NCI-H2107 treated with DMSO at 0.1 percent for 48 hours (cell line): ENCODE measurements at regions not wholly inside any gene's neighbourhood (a gene's known extent, or its start where the extent isn't known, plus 50 kb on each side); places are given as distances from the start of the nearest gene placed in this dataset.
A peak's percentile ranks its signal among the peaks of the same experiment; 100 is the strongest.
"Not testable (repeated sequence)": the region's sequence is repeated elsewhere in the genome, so short reads cannot be mapped to it uniquely, and the experiment has no call there.

Source experiments
- DNase-seq: peaks from one replicate; lab custom pipeline; 2025; ENCODE audit not compliant: unreplicated experiment; lab: John Stamatoyannopoulos, UW

DNA sequence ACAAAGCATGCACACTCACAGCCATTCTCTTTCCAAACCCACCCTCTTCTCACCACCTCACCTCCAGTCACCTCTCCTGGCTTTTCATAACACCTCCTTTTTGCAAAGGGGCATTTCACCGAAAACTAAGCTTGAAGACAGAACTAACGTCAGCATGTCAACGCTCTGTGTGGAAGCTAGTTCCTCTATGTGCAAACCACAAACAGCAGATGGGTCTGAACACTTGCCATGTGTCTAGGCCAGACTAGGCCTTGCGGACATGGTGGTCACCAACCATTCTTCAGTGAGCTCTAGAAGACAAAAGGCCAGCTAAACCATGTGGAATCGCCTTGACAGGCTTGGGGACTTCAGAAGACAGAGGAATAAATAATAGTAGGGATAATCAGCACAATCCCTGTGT is 148.5 kb downstream of the TXNL1 start:
- no peak for DNase-seq

DNA sequence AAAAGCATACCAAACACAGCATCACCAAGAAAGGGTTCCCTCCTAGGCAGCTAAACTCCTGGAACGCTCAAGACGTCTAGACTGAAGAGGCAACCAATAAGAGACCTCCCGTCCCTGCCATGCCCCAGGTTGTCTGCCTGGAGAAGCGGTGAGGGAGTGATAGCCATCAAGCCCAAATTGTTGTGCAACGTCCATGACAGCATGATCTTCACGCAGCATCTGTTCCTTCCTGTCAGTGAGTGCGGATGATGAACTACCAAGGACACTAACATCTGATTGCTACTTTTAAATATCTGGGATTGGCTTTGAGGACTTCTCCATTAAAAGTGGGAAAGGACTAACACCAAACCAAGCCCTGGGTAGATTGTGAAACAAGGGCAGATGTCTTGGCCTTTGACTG is 149.7 kb downstream of the TXNL1 start:
- no peak for DNase-seq

DNA sequence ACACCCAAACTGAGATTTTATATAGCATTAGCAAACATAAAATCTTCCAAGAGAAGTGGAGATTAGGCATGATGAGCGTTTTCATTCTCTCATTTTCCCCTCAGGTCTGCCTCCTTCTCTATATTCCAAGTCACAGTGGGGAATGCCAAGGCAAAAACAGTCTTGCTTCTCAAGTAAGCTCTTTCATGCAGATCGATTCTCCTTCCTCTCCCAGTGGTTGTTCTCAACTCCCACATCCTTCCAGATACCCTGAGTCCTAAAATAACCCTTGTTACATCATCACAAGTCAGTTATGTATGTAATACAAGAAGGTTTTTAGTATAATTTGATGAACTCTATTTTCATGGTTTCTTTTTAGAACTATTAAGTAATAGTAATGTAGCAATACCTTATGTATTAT is 150.6 kb downstream of the TXNL1 start:
- DNase-seq = no peak

DNA sequence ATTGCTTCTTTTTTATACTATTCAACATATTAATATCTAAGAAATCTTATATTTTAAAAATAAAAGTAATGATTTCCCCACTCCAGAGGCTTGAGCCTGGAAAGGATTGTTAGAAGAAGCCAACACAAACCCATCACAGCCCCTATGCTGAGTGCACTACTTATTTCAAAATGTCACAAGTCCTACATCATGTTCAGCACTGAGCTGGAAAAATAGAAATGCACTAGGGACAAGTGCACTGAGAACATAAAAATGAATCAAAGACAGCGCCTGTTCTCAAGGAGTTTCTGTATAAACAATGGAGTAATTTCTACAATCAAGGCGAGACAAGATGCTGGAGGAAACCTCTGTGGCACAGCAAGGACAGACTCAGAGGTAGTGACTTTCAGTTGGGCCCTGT is 155.0 kb downstream of the TXNL1 start:
- DNase-seq = no peak

DNA sequence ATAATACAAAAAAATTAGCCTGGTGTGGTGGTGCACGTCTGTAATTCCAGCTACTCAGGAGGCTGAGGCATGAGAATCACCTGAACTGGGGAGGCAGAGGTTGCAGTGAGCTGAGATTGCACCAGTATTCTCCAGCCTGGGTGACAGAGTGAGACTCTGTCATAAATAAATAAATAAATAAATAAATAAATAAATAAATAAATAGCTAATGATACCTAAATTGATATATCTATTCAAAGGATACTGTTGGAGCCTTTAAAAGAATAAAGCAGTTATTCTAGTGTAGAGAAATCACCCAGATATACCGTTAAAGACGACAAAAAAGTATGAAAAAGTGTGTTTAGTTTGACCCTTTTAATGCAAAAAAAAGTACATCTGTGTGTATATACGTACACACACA is 155.6 kb downstream of the TXNL1 start:
- DNase-seq = not testable (repeated sequence)

DNA sequence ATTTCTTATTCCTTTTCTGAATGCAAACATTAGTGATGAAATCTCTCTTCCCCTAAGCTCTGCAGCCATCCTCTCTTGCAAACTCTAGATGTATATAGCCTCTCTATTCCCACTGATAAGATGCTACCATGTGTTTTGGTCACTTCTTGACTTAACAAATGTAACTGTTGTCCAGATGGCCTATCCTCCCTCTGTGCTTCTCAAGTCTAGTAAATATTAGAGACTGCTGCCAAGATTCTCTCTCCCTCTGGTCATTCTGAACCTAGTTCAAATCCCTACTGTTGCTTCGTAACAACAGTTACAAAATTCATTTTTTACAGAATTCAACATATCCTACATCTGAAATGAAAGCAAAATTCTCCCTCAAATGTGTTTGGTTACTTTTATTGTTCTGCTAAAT is 156.6 kb downstream of the TXNL1 start:
- no peak for DNase-seq

DNA sequence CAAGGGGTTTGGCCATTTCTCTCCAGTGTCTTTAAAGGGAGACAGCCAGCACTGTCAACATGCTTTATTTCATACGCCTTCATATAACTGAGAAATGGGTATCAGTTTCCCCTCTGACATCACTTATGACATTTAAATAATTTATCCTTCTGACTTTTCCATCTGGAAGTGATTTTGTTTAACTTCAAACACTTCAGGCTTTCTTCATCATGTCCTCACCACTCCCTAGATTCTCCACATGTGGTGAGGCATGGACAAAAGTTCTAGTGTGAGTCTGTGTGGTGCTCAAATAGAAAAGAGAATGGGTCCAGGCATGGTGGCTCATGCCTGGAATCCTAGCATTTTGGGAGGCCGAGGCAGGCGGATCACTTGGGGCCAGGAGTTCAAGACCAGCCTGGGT is 158.6 kb downstream of the TXNL1 start:
- DNase-seq = no peak

DNA sequence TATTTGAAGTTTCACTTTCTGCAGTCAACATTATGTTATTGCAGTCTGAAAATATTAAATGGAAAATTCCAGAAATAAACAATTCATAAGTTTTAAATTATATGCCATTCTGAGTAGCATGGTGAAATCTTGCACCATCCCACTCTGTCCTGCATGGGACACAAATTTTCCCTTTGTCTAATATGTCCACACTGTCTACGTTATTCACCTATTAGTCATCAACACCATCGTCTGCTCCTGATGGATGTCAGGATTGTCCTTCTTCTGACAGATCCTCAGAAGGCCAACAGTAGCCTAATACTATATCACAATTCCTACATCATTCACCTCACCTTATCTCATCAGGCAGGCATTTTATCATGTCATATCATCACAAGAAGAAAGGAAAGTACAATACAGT is 163.1 kb downstream of the TXNL1 start:
- DNase-seq = no peak

DNA sequence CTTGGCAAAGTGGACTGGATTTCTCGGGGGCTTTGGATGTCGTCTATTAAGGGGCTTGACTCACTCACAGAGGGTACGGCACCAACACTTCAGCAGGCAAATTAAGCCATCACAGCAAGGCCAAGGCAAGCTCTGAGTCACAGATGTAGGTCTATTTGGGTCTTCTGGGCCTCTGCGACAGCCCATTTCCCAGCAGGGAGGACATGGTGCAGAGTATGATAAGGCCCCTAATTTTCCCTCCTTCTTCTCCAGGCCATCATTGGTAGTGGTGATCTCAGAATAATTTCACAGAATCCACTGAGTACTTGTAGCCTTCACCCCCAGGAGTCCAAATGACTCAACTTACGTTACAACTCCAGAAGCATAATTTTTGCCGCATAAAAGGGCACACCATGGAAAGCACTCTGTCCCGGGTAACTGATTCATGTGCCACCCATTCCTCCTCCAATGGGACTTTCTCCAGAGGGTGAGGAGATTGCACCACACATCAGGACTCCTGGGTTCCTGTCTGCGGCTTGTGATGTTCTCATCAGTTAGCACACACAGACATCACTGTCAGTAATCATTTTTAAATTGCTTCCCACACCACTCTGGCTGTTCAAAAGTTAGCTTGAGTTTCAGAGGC is 164.9 kb downstream of the TXNL1 start:
- DNase-seq = no peak

DNA sequence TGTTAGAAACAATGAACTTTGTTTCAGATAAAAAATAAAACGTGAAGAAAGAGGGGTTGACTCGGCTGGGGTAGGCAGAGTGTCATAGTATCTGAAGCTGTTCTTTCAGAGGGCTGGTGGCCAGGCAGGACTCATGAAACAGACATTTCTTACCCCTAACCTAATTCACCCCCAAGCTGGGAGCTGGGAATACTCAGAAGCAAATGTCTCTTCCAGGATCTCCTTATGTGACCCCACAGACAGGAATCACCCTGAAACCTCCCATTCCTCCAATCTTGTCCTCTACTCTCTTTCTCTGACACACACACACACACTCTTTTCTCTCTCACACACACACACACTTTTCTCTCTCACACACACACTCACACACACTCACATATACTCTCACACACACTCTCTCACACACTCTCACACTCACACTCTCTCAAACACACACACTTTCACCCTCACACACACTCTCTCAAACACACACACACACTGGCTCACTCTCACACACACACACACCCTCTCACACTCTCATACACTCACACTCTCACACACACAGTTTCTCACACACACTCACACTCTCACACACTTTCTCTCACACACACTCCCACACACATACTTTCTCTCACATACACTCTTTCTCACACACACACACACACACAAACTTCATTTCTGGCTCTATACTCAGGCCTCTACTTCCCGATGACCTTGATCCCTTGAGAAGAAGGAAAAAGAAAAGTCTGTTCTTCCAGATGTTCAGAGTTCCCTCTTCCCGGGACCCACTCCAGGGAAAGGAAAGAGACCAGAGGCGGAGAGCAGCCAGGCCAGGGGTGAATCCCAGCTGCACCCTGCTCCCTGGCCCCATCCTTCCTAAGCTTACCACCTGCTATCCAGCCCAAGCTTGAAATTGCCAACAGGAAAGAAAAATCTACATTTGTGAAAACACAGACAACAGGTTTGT is 167.7 kb downstream of the TXNL1 start:
- no peak for DNase-seq

DNA sequence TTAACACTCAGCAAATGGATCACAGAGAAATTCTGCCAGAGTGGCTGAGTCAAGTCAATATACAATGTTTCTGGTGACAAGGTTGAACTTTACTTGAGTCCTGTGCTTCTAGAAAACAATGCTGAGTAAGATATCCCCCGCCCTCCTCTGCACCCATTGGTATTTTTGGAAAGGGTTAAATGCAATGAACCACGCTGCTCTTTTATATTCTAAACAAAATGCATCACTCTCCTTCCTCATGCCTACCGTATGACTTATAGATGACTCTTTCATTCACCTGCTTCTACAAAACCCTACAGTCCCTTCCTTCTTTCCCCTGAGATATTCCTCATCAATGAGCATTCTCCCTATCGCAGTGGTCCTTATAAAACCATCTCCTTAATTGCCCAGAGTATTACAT is 168.8 kb downstream of the TXNL1 start:
- DNase-seq = no peak

DNA sequence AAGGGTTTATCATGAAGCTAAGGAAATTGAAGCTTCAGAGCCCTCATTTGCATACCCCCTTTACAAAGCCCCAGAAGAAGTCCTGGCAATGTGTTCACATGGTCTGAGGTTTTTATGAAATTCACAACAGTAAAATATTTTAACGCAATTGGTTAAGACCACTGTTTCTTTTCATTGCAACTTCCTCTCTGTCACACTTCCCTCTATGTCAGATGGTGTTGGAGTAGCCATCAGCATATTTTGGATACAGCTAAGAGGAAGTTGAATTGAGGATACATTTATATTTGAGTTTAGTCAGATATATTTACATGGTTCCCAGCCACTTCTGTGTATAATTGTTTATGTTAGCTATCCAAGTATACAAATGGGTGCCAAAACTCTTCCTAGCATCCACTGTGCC is 170.0 kb downstream of the TXNL1 start:
- DNase-seq = no peak

DNA sequence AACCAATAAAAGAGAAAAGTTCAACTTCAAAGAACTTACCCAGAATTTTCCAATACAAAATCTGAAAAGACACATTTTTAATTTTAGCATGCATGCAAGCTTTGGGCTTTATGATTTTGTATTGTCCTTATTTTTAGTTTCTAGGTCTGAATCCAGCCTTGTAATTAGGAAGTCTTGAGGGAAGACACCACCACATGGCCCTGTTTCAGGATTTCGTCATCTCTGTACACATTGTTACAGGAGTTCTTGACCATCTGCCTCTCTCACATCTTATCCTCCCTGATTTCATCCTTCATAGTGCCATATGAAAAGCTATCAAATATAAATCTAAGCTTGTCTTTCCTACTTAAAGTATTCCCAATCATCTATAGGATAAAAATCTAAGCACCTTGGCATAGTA is 176.1 kb downstream of the TXNL1 start:
- DNase-seq = no peak

DNA sequence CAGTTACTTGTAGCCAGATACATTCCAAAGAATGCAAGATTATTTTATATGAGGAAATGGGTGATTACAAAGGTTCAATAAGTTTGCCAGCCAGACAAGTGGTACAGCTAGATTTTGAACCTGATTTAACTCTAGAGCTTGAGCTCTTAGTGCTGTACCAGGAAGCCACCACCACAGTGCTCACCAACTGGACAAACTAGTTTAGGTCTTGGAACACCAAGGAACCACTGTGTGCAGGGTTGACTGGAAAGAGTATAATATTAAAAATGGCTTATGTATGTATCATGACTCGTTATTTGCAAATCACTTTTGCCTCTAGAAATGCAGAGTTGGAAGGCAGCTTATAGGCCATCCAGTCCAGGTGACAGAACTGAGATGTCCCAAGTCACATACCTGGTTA is 177.2 kb downstream of the TXNL1 start:
- DNase-seq = no peak

DNA sequence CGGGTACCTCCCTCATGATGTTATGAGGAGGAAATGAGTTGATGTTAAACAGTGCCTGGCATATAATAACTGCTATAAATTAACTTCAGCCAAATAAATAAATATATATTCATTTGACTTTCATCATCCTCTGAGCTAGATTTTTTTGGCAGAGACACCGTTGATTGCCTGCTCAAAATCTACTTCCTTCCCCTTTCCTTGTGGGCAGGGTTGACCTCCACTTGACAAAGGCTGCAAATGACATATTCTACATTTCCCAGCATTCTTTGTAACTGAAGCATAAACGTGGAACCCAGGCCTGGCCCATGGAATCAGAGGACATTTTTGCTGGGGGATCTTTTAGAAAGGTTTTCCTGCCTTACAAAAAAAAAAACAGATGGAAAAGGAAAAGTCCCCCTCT is 177.8 kb downstream of the TXNL1 start:
- DNase-seq = no peak

DNA sequence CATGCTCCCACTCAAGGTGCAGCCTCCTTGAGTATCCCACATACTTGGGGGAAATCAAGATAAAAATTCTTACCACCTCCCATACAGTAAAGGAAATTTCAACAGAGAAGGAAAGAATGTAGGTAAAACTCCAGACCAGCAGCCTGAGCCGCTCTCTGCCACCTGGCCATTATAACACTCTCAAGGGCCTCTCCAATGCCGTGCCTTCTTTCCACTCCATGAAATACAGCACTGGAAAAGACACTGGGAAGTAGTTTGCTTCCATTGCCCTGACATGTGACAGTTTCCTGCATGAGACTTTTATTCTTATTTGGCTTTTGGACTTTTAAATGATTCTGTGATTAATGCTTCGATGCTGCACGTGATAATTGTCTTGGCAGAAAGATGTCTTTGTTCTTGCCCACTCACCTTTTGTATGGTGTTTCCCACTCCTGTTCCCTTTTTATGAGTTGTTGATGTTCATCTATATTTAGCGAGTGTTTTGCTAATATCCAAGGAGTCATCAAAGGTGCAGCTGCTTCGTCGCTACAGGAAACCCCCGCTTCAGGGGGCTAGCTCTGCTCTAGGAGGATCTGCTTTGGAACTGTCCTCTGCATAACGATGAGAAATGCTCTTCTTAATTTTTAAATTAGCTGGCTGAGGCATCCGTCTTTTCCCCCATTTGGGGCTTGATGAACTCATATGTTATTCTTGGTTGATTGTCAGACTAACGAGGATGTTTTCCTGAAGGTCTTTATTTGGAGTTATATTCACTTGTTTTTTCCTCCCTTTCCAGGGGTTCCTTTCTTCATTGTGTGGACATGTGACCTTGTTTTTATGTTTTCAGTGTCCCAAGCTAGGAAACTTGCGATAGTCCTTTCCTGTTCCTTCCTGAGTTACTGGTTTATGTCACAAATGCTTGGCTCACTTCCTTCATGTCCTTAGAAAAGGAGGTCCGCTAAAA is 179.4 kb downstream of the TXNL1 start:
- peak; percentile 50 for DNase-seq

DNA sequence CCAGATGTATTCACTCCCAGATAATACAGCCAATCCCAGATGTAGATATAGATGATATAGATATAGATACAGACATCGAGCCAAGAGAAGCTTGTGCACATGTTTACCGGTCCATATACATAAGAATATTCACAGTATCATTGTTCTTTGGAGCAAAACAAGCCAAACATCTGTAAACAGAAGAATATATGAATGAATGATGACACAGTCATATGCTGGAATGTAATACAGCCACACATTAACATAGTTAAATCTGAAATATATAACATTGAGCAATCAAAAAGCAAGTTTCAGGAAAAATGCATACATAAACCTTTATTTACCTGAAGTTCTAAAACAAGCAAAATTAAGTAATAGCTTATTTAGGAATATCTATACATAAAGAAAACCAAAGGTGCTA is 182.5 kb downstream of the TXNL1 start:
- DNase-seq = no peak

DNA sequence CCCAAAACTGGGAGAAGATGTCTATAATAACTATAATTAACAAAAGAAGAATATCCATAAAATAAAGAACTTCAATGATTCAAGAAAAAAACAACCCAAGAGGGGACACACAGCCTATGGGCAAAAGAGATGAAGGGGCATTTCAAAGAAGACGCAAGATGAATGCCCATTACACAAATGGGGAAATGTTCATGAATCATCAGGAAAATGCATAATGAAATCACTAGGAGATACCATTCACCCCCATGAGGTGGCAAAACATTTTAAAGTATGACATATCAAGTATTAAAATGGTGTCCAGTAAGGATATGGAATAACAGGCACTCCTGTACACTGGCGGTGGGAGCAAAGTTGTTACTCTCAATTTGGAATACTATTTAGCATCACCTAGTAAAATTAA is 183.3 kb downstream of the TXNL1 start:
- no peak for DNase-seq

DNA sequence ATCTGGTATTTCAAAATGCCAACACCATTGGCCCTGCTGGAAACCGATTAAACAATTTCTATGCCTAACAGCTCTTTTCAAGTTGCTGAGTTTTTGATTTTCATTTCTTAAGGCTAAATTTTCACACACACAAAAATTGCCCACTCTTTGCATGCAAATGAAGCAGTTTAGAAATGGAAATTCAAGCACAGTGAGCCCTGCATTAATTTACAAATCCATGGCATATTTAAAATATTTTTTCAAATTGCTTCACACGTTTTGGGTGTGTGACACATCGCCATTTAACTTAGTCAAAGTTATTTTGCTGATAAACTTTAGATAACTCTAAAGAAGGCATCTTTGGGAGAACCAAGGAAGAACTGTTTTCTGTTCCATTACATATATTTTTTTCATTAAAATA is 184.8 kb downstream of the TXNL1 start:
- DNase-seq = no peak

DNA sequence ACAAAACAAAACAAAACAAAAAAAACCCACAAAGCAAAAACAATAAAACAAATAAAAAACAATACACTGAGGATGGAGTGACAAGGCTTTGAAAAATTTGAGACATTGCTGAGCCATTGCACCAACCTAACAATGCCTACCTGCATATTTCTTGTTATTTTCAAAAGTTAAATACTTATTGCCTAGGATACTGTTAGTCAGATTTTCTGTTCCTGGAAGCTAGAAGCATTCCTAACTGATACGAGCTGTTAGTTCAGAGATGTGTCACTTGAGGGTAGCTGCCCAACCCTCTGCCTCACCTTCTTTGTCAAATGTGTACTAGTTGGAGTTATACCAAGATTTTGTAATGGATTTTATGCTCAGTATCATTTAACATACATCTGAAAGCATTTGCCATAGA is 187.2 kb downstream of the TXNL1 start:
- no peak for DNase-seq

DNA sequence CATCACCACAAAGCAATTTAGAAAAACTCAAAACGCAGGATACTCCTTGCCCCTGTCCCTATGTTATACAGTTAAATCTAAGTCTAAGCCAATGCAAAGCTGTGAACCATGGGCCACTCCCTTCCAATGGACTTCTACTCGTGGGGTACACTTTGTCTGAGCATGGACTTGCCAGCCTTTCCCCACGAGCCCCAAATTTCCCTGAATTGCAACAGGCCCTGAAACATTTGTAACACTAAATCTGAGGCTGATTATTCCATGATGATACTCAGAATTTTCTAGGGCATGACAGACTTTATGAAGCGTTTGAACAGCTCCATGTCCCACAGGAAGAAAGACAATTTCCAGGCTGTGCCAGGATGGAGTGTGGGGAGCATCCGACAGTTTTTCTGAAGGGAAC is 189.6 kb downstream of the TXNL1 start:
- no peak for DNase-seq

DNA sequence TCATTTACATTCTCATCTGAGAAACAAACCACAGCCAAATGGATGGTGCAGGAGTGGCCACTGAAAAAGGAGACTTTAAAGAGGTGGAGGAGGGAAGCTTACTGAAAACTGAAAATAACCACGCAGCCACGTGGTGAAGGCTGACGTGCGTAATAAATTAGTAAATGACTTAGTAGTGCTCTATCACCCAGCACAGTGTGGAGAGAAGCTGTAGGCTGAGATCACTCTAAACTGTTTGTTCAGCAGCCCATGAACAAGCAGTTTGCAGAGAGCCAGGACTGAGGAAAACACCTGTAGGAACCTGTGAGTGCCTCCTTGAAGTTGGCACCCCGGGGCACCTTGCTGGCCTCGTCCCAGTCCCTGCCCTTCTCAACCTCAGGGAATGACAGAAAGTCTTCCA is 193.0 kb downstream of the TXNL1 start:
- DNase-seq = no peak
